GM12878 (cell line): ENCODE measurements at regions not wholly inside any gene's neighbourhood (a gene's known extent, or its start where the extent isn't known, plus 50 kb on each side); places are given as distances from the start of the nearest gene placed in this dataset.

Experiments used
- ATAC-seq: fragments of 200-7000 bp; cut with Tn5 transposase; 3 replicates; pipeline ENCODE4 v1.9.1; 2020; ENCODE audit warnings: mild to moderate bottlenecking, moderate library complexity
- BruUV-seq: library from RNA; stranded (reverse); fragments of 400-500 nt; replicated peaks from 2 replicates; lab custom pipeline; 2021; lab: Mats Ljungman, UMichigan
- CTCF ChIA-PET: fragments of 300-600 bp; sonication (Branson Sonifier 250); formaldehyde crosslinking; extraction: SDS; loops from one replicate; lab custom pipeline; 2021; ENCODE audit warnings: inconsistent platforms; lab: Yijun Ruan, JAX
- POLR2A ChIA-PET: fragments of 350-600 bp; formaldehyde crosslinking; extraction: SDS; loops from one replicate; lab custom pipeline; 2021; ENCODE audit warnings: inconsistent platforms; lab: Charles Lee
- RAD21 ChIA-PET: fragments of 300-600 bp; sonication (Branson Sonifier 250); formaldehyde crosslinking; loops from one replicate; lab custom pipeline; 2023; ENCODE audit warnings: antibody characterized with exemption; ENCODE audit not compliant: unreplicated experiment; lab: Charles Lee
- SMC1A ChIA-PET: fragments of 300-600 bp; sonication (Branson Sonifier 250); formaldehyde crosslinking; loops from one replicate; lab custom pipeline; 2023; ENCODE audit not compliant: unreplicated experiment, uncharacterized antibody; lab: Charles Lee
- DNase-seq: peaks from one replicate; pipeline ENCODE4 v3.0.0-alpha.2; 2011; ENCODE audit warnings: low read depth, low spot score
- FAIRE-seq: peaks from 3 replicates; lab custom pipeline; 2011; peaks lifted over from hg19 to GRCh38; lab: Jason Lieb, UNC
- H2AFZ ChIP-seq: 2 replicates; pipeline ENCODE4 v1.6.0; 2011; ENCODE audit warnings: low read depth, low read length, control low read depth; ENCODE audit not compliant: control insufficient read depth
- H3K27ac ChIP-seq: 2 replicates; pipeline ENCODE4 v1.5.1; 2011; ENCODE audit warnings: control low read depth; ENCODE audit not compliant: control insufficient read depth, insufficient read depth
- H3K27me3 ChIP-seq, 2 experiments: replicated peaks in 1 of 2; 2 replicates each; pipeline versions ENCODE4 v1.6.0 to v1.6.1; 2011; ENCODE audit warnings: low read length in 1 of 2; ENCODE audit not compliant: control insufficient read depth in 2 of 2, insufficient read depth in 2 of 2
- H3K36me3 ChIP-seq, 2 experiments: 2 replicates each; pipeline ENCODE4 v1.5.1; 2011; ENCODE audit warnings: low read length in 1 of 2; ENCODE audit not compliant: control insufficient read depth in 2 of 2, insufficient read depth in 2 of 2
- H3K4me1 ChIP-seq: 2 replicates; pipeline ENCODE4 v1.6.1; 2011; ENCODE audit warnings: mild to moderate bottlenecking, low read length, moderate library complexity, mixed read lengths; ENCODE audit not compliant: control insufficient read depth, insufficient read depth
- H3K4me2 ChIP-seq: 2 replicates; pipeline ENCODE4 v1.6.0; 2011; ENCODE audit warnings: control low read depth; ENCODE audit not compliant: control insufficient read depth, insufficient read depth
- H3K4me3 ChIP-seq: fragments of 200-600 bp; sonication (generic); 2 replicates; pipeline ENCODE4 v1.5.1; 2016
- H3K79me2 ChIP-seq: 2 replicates; pipeline ENCODE4 v1.6.0; 2011; ENCODE audit warnings: low read length; ENCODE audit not compliant: control insufficient read depth, insufficient read depth
- H3K9ac ChIP-seq: 2 replicates; pipeline ENCODE4 v1.8.0; 2011; ENCODE audit warnings: low read length, control low read depth, mixed read lengths; ENCODE audit not compliant: control insufficient read depth, insufficient read depth
- H3K9me3 ChIP-seq: replicated peaks from 3 replicates; pipeline ENCODE4 v1.5.1; 2011; ENCODE audit warnings: mild to moderate bottlenecking, low read length; ENCODE audit not compliant: control insufficient read depth, insufficient read depth
- H4K20me1 ChIP-seq: 2 replicates; pipeline ENCODE4 v1.6.0; 2011; ENCODE audit not compliant: control insufficient read depth, insufficient read depth
- BCL11A ChIP-seq: IDR thresholded peaks from 2 replicates; pipeline ENCODE4 v1.6.1; 2011; ENCODE audit warnings: low read depth, low read length
- CTCF ChIP-seq, 3 experiments: IDR thresholded peaks in 2 of 3; conservative IDR thresholded peaks in 1 of 3; 2 replicates each; pipeline ENCODE4 v1.5.1; 2011; ENCODE audit warnings: low read depth in 3 of 3, low read length in 3 of 3, mild to moderate bottlenecking in 3 of 3, control low read depth in 2 of 3, moderate library complexity in 2 of 3, inconsistent platforms in 1 of 3, mixed read lengths in 1 of 3; ENCODE audit not compliant: control insufficient read depth in 2 of 3, insufficient read depth in 1 of 3; ENCODE audit errors: extremely low read depth in 1 of 3
- ESRRA ChIP-seq: IDR thresholded peaks from 2 replicates; pipeline ENCODE4 v1.6.1; 2012; ENCODE audit warnings: mild to moderate bottlenecking, low read length, improper control_type of control experiment
- FOS ChIP-seq: IDR thresholded peaks from 3 replicates; pipeline ENCODE4 v1.6.1; 2011; ENCODE audit warnings: borderline replicate concordance; ENCODE audit not compliant: insufficient read length; ENCODE audit errors: extremely low read depth
- MEF2B ChIP-seq: fragments of 450-650 bp; IDR thresholded peaks from 2 replicates; pipeline ENCODE4 v1.6.1; 2018; ENCODE audit warnings: mild to moderate bottlenecking, moderate library complexity; ENCODE audit not compliant: partially characterized antibody, poor library complexity, severe bottlenecking
- MTA3 ChIP-seq: IDR thresholded peaks from 2 replicates; pipeline ENCODE4 v1.6.1; 2012; ENCODE audit warnings: low read length, inconsistent platforms, borderline replicate concordance
- NFYB ChIP-seq: IDR thresholded peaks from 2 replicates; pipeline ENCODE4 v1.6.1; 2011; ENCODE audit warnings: low read depth, mild to moderate bottlenecking, low read length, improper control_type of control experiment, moderate library complexity; ENCODE audit not compliant: insufficient read depth
- POLR2A ChIP-seq: IDR thresholded peaks from 2 replicates; pipeline ENCODE4 v1.6.1; 2011; ENCODE audit warnings: low read depth, mild to moderate bottlenecking, low read length
- POLR2AphosphoS5 ChIP-seq: IDR thresholded peaks from 2 replicates; pipeline ENCODE4 v1.6.1; 2011; ENCODE audit warnings: mild to moderate bottlenecking, low read length, inconsistent platforms
- RELA ChIP-seq: fragments of 450-650 bp; IDR thresholded peaks from 2 replicates; pipeline ENCODE4 v1.8.0; 2014; ENCODE audit warnings: borderline replicate concordance; ENCODE audit not compliant: partially characterized antibody
- SMARCA5 ChIP-seq: fragments of 450-650 bp; IDR thresholded peaks from 2 replicates; pipeline ENCODE4 v1.6.1; 2017; ENCODE audit warnings: mild to moderate bottlenecking
- SP1 ChIP-seq: IDR thresholded peaks from one replicate; pipeline ENCODE4 v1.6.1; 2011; ENCODE audit warnings: low read depth, low read length
- SPI1 ChIP-seq: IDR thresholded peaks from 2 replicates; pipeline ENCODE4 v1.6.1; 2011; ENCODE audit warnings: low read depth, mild to moderate bottlenecking, low read length, moderate library complexity, borderline replicate concordance; ENCODE audit not compliant: insufficient read depth
- STAT1 ChIP-seq: fragments of 450-650 bp; conservative IDR thresholded peaks from 2 replicates; pipeline ENCODE4 v1.6.1; 2014; ENCODE audit warnings: antibody characterized with exemption, mild to moderate bottlenecking
- STAT3 ChIP-seq: IDR thresholded peaks from 2 replicates; pipeline ENCODE4 v1.6.1; 2011; ENCODE audit warnings: low read depth, low read length, improper control_type of control experiment
- TAF1 ChIP-seq: IDR thresholded peaks from 2 replicates; pipeline ENCODE4 v1.6.1; 2011; ENCODE audit warnings: mild to moderate bottlenecking, low read depth, low read length, borderline replicate concordance
- TCF7 ChIP-seq: IDR thresholded peaks from 2 replicates; pipeline ENCODE4 v1.6.1; 2014; ENCODE audit warnings: antibody characterized with exemption, borderline replicate concordance
- USF1 ChIP-seq: IDR thresholded peaks from 2 replicates; pipeline ENCODE4 v1.6.1; 2011; ENCODE audit warnings: borderline replicate concordance, low read depth, mild to moderate bottlenecking, moderate library complexity, mixed read lengths, low read length; ENCODE audit not compliant: insufficient read depth; ENCODE audit errors: extremely low read length
- ZNF384 ChIP-seq: IDR thresholded peaks from 2 replicates; pipeline ENCODE4 v1.6.1; 2012; ENCODE audit warnings: low read depth, mild to moderate bottlenecking, low read length, improper control_type of control experiment, borderline replicate concordance
- ZSCAN29 ChIP-seq: fragments of 450-650 bp; IDR thresholded peaks from 2 replicates; pipeline ENCODE4 v1.6.1; 2017; ENCODE audit warnings: mild to moderate bottlenecking, moderate library complexity
- WGBS: methylation state at CpG from one replicate; pipeline ENCODE4 v1.1.6; 2016; ENCODE audit warnings: low lambda C conversion rate; ENCODE audit not compliant: insufficient replicate concordance, insufficient coverage; ENCODE audit errors: missing lambda C conversion rate; 5-methylcytosine and 5-hydroxymethylcytosine counted together
- in situ Hi-C: fragments of 300-500 bp; cut with MboI; formaldehyde crosslinking; loops from 9 replicates; pipeline ENCODE4 v1.14.3; 2018; ENCODE audit warnings: mixed read lengths
- intact Hi-C: fragments of 100-400 bp; cut with micrococcal nuclease; formaldehyde crosslinking; loops from one replicate; pipeline ENCODE4 v1.14.2; 2022; ENCODE audit not compliant: unreplicated experiment

GRCh38 chr12:54762390-54762789 is 91.9 kb upstream of the MUCL1 start:
- no peak for FAIRE-seq

More at GRCh38 chr12:54762390-54762789, 91.9 kb upstream of the MUCL1 start:
- intact Hi-C loops: no loop called here
- Histone ChIP-seq H3K36me3 (no peaks in the 10 kb centered on the region), H3K4me3 (no peak overlapping the region), H3K9ac (no peak overlapping the region), H3K4me1 (no peaks in the 10 kb centered on the region), H4K20me1 (no peaks in the 10 kb centered on the region), H3K9me3 (no peaks in the 10 kb centered on the region; the same call in 2 of the 3 replicates), H3K4me2 (no peak overlapping the region)
- ATAC-seq (no peak), DNase-seq (no peak)
- no TSS peak for BruUV-seq
- WGBS: 0% methylated on average over 1 of the region's 1 CpG
- ChIA-PET SMC1A (interaction anchor here (1.3 kb wide), 1 partner anchor 12 kb away, joined by 4 read pairs; no protein-coding TSS in a partner anchor), RAD21 (no interaction called here)
- in situ Hi-C loops: no loop called here
- no peak for TF ChIP-seq ESRRA
- TF ChIP-seq SP1: no peak
- no peak for TF ChIP-seq USF1
- TF ChIP-seq MEF2B: no peak
- TF ChIP-seq TAF1: no peak
- TF ChIP-seq POLR2AphosphoS5: no peak
- no peak for TF ChIP-seq SPI1
- no peak for TF ChIP-seq BCL11A
- TF ChIP-seq STAT1: no peak
- TF ChIP-seq RELA: no peak
- TF ChIP-seq STAT3: no peak
- no peak for TF ChIP-seq CTCF (IDR thresholded peaks at IDR 0.05 in 2 of 3, conservative IDR thresholded peaks at IDR 0.05 in 1 of 3; ENCODE audit: control insufficient read depth in 2 of 3, extremely low read depth in 1 of 3, insufficient read depth in 1 of 3, low read depth in 3 of 3, low read length in 3 of 3)
- no peak for TF ChIP-seq POLR2A
- no peak for TF ChIP-seq TCF7
- TF ChIP-seq ZNF384: no peak
- TF ChIP-seq NFYB: no peak
- no peak for TF ChIP-seq SMARCA5
- TF ChIP-seq FOS: no peak
- TF ChIP-seq MTA3: no peak
- no peak for TF ChIP-seq ZSCAN29
- TF ChIP-seq, all 136 proteins: peak for 0
- Histone ChIP-seq H3K27ac (no peak overlapping the region), H2AFZ (no peak overlapping the region), H3K27me3 (no peaks in the 10 kb centered on the region), H3K79me2 (no peaks in the 10 kb centered on the region)
- CTCF ChIA-PET: interaction anchor here (1.0 to 1.6 kb wide), 6 partner anchors 14 to 310 kb away, joined by 3 to 5 read pairs (median 4); no protein-coding TSS in a partner anchor
- POLR2A ChIA-PET: no interaction called here
